IMR-90 (cell line): ENCODE measurements at regions not wholly inside any gene's neighbourhood (a gene's known extent, or its start where the extent isn't known, plus 50 kb on each side); places are given as distances from the start of the nearest gene placed in this dataset.
A peak's percentile ranks its signal among the peaks of the same experiment; 100 is the strongest.

ENCODE experiments used
- ATAC-seq: fragments of 200-7000 bp; cut with Tn5 transposase; 2 replicates; pipeline ENCODE4 v1.9.1; 2020; ENCODE audit warnings: low read depth, mild to moderate bottlenecking, moderate library complexity
- BruUV-seq: library from RNA; stranded (reverse); fragments of 400-500 nt; replicated peaks from 2 replicates; lab custom pipeline; 2021; lab: Mats Ljungman, UMichigan
- CTCF ChIA-PET: fragments of 300-600 bp; formaldehyde crosslinking; extraction: SDS; loops from one replicate; lab custom pipeline; 2021; ENCODE audit warnings: antibody characterized with exemption; lab: Yijun Ruan, JAX
- POLR2A ChIA-PET: fragments of 300-600 bp; sonication (Branson Sonifier 250); formaldehyde crosslinking; loops from one replicate; lab custom pipeline; 2022; ENCODE audit warnings: antibody characterized with exemption; ENCODE audit not compliant: unreplicated experiment; lab: Charles Lee
- DNase-seq: peaks from one replicate; pipeline ENCODE4 v3.0.0; 2013
- H2AFZ ChIP-seq: replicated peaks from 2 replicates; pipeline ENCODE3; 2013; ENCODE audit warnings: low read length, mild to moderate bottlenecking; ENCODE audit not compliant: poor library complexity
- H2AK5ac ChIP-seq: 2 replicates; pipeline ENCODE4 v1.6.1; 2013; ENCODE audit warnings: low read depth, low read length, inconsistent platforms
- H2AK9ac ChIP-seq: replicated peaks from 2 replicates; pipeline ENCODE3; 2013; ENCODE audit warnings: mild to moderate bottlenecking, low read depth, low read length, moderate library complexity; ENCODE audit not compliant: poor library complexity
- H2BK120ac ChIP-seq: 2 replicates; pipeline ENCODE4 v1.6.1; 2013; ENCODE audit warnings: low read depth, low read length, inconsistent platforms
- H2BK15ac ChIP-seq: 3 replicates; pipeline ENCODE4 v1.6.1; 2013; ENCODE audit warnings: low read depth, low read length, inconsistent platforms
- H2BK20ac ChIP-seq: 2 replicates; pipeline ENCODE4 v1.6.1; 2013; ENCODE audit warnings: low read depth, mild to moderate bottlenecking, inconsistent platforms, low read length, moderate library complexity
- H2BK5ac ChIP-seq: 2 replicates; pipeline ENCODE4 v1.6.1; 2013; ENCODE audit warnings: mild to moderate bottlenecking, low read depth, low read length, inconsistent platforms; ENCODE audit not compliant: poor library complexity, severe bottlenecking
- H3K14ac ChIP-seq: replicated peaks from 2 replicates; pipeline ENCODE4 v1.6.1; 2013; ENCODE audit warnings: low read depth, low read length, inconsistent platforms
- H3K18ac ChIP-seq: 2 replicates; pipeline ENCODE4 v1.6.1; 2013; ENCODE audit warnings: low read depth, low read length, control low read depth
- H3K23ac ChIP-seq: 2 replicates; pipeline ENCODE4 v1.6.1; 2013; ENCODE audit warnings: low read depth, low read length, inconsistent platforms
- H3K27ac ChIP-seq: 2 replicates; pipeline ENCODE4 v1.5.1; 2013; ENCODE audit warnings: mild to moderate bottlenecking, control low read depth, low read length; ENCODE audit not compliant: insufficient read depth
- H3K27me3 ChIP-seq: 2 replicates; pipeline ENCODE4 v1.6.1; 2013; ENCODE audit warnings: low read length; ENCODE audit not compliant: control insufficient read depth, insufficient read depth
- H3K36me3 ChIP-seq: 2 replicates; pipeline ENCODE4 v1.6.1; 2013; ENCODE audit warnings: low read length, mixed read lengths; ENCODE audit not compliant: control insufficient read depth, insufficient read depth
- H3K4ac ChIP-seq: 2 replicates; pipeline ENCODE4 v1.6.1; 2013; ENCODE audit warnings: low read depth, low read length, inconsistent platforms
- H3K4me1 ChIP-seq: 2 replicates; pipeline ENCODE4 v1.6.1; 2013; ENCODE audit warnings: low read length, mixed read lengths; ENCODE audit not compliant: control insufficient read depth, insufficient read depth
- H3K4me2 ChIP-seq: 2 replicates; pipeline ENCODE4 v1.6.1; 2013; ENCODE audit warnings: low read depth, mild to moderate bottlenecking, control low read depth, low read length, moderate library complexity
- H3K4me3 ChIP-seq: 2 replicates; pipeline ENCODE4 v1.5.1; 2013; ENCODE audit warnings: low read depth, mild to moderate bottlenecking, control low read depth, low read length, moderate library complexity; ENCODE audit not compliant: insufficient read depth
- H3K56ac ChIP-seq: 2 replicates; pipeline ENCODE4 v1.6.1; 2013; ENCODE audit warnings: low read length, inconsistent platforms; ENCODE audit not compliant: insufficient read depth; ENCODE audit errors: extremely low read depth
- H3K79me1 ChIP-seq, 2 experiments: 2 replicates each; pipeline ENCODE4 v1.6.1; 2013; ENCODE audit warnings: low read length in 2 of 2, inconsistent platforms in 1 of 2, low read depth in 1 of 2
- H3K9ac ChIP-seq: 2 replicates; pipeline ENCODE4 v1.6.1; 2013; ENCODE audit warnings: low read depth, low read length, control low read depth
- H3K9me1 ChIP-seq: 2 replicates; pipeline ENCODE4 v1.6.1; 2013; ENCODE audit warnings: low read length, inconsistent platforms; ENCODE audit not compliant: insufficient read depth
- H3K9me3 ChIP-seq: 2 replicates; pipeline ENCODE4 v1.6.1; 2013; ENCODE audit warnings: low read length; ENCODE audit not compliant: control insufficient read depth, insufficient read depth
- H4K20me1 ChIP-seq: 2 replicates; pipeline ENCODE4 v1.6.1; 2013; ENCODE audit warnings: low read length, inconsistent platforms; ENCODE audit not compliant: insufficient read depth
- H4K5ac ChIP-seq: 2 replicates; pipeline ENCODE4 v1.6.1; 2013; ENCODE audit warnings: mild to moderate bottlenecking, low read depth, low read length, control low read depth
- H4K8ac ChIP-seq, 2 experiments: 2 replicates each; pipeline ENCODE4 v1.6.1; 2013; ENCODE audit warnings: low read depth in 2 of 2, low read length in 2 of 2, control low read depth in 1 of 2, inconsistent platforms in 1 of 2
- H4K91ac ChIP-seq: 2 replicates; pipeline ENCODE4 v1.6.1; 2013; ENCODE audit warnings: low read depth, low read length, inconsistent platforms; ENCODE audit not compliant: insufficient read depth
- CTCF ChIP-seq: conservative IDR thresholded peaks from 2 replicates; pipeline ENCODE4 v1.5.1; 2012; ENCODE audit warnings: mild to moderate bottlenecking, low read depth, low read length, improper control_type of control experiment
- POLR2A ChIP-seq: IDR thresholded peaks from 2 replicates; pipeline ENCODE4 v1.6.1; 2012; ENCODE audit warnings: mild to moderate bottlenecking, low read depth, low read length
- WGBS, 2 experiments: methylation state at CpG; one replicate each; pipeline versions ENCODE4 v1.1.5 to v1.1.7; 2013; ENCODE audit warnings: missing lambda C conversion rate in 2 of 2; ENCODE audit not compliant: insufficient read length in 1 of 2; ENCODE audit errors: extremely low coverage in 2 of 2; 5-methylcytosine and 5-hydroxymethylcytosine counted together
- dilution Hi-C: fragments of 300-500 bp; cut with HindIII; formaldehyde crosslinking; loops from one replicate; pipeline ENCODE4 v1.14.3; 2018; ENCODE audit warnings: low sequenced_read_pairs; ENCODE audit not compliant: unreplicated experiment
- in situ Hi-C: fragments of 300-500 bp; cut with MboI; formaldehyde crosslinking; loops from 3 replicates; pipeline ENCODE4 v1.14.3; 2019; ENCODE audit warnings: low sequenced_read_pairs, inconsistent platforms, mixed read lengths
- intact Hi-C: fragments of 100-400 bp; cut with micrococcal nuclease; formaldehyde crosslinking; loops from 2 replicates; pipeline ENCODE4 v1.10.0; 2022

- no peaks in the 10 kb centered on the region for H3K9me1 ChIP-seq
- H3K56ac ChIP-seq = no peak overlapping the region
- intact Hi-C loops (no loop called here), dilution Hi-C loops (no loop called here), in situ Hi-C loops (no loop called here)
- DNase-seq (no peak), ATAC-seq (no peak)
- peaks cover 83% of the 10 kb centered on the region for H3K27me3 ChIP-seq
- H3K4me1 ChIP-seq = no peaks in the 10 kb centered on the region
- H3K4me2 ChIP-seq = no peak overlapping the region
- H2AFZ ChIP-seq = no peak overlapping the region
- H3K18ac ChIP-seq = no peak overlapping the region
- peaks cover 3% of the 10 kb centered on the region; the same call in 1 of the 2 replicates for H4K20me1 ChIP-seq
- no peak overlapping the region for H2BK120ac ChIP-seq
- no peak overlapping the region for H3K27ac ChIP-seq
- H3K4ac ChIP-seq = no peak overlapping the region
- no peak overlapping the region for H3K23ac ChIP-seq
- no peak overlapping the region for H2BK5ac ChIP-seq
- ChIA-PET CTCF (interaction anchor here (0.7 kb wide), 1 partner anchor 14 kb away, joined by 3 read pairs; no protein-coding TSS in a partner anchor), POLR2A (no interaction called here)
- H3K9me3 ChIP-seq = peaks cover 2% of the 10 kb centered on the region; the same call in 1 of the 2 replicates
- H3K79me1 ChIP-seq = no peaks in the 10 kb centered on the region
- H3K9ac ChIP-seq = no peak overlapping the region
- H4K91ac ChIP-seq = no peak overlapping the region
- no peak overlapping the region for H2AK5ac ChIP-seq
- H4K5ac ChIP-seq = no peak overlapping the region
- H2BK15ac ChIP-seq = no peak overlapping the region
- no peak overlapping the region for H4K8ac ChIP-seq
- peak; percentile 17; the same call in 1 of the 2 replicates for TF ChIP-seq CTCF
- TF ChIP-seq POLR2A = no peak
- H3K14ac ChIP-seq = no peak overlapping the region
- no peak overlapping the region for H2AK9ac ChIP-seq
- H2BK20ac ChIP-seq = no peak overlapping the region
- no peak overlapping the region for H3K4me3 ChIP-seq
- BruUV-seq = no TSS peak
- WGBS, 2 experiments = 61% methylated on average over 3 of the region's 8 CpGs; no CpG with 5 or more reads in 1 of the 2 experiments
- H3K36me3 ChIP-seq = no peaks in the 10 kb centered on the region
These were observed 65.8 kb upstream of the UNC5A start for GRCh38 chr5:176744584-176744965.
